H9 (cell line): ENCODE measurements at regions not wholly inside any gene's neighbourhood (a gene's known extent, or its start where the extent isn't known, plus 50 kb on each side); places are given as distances from the start of the nearest gene placed in this dataset.

ENCODE experiments used
- DNase-seq: peaks from one replicate; pipeline ENCODE4 v3.0.0-alpha.2; 2017
- H2AFZ ChIP-seq: one replicate; pipeline ENCODE4 v1.6.1; 2013; ENCODE audit warnings: mild to moderate bottlenecking, low read length, control low read depth, moderate library complexity
- H2AK5ac ChIP-seq: 2 replicates; pipeline ENCODE4 v1.6.1; 2013; ENCODE audit warnings: low read length, control low read depth, mixed read lengths; ENCODE audit not compliant: insufficient read length
- H2BK120ac ChIP-seq: one replicate; pipeline ENCODE4 v1.6.1; 2013; ENCODE audit warnings: low read depth, mild to moderate bottlenecking, low read length, control low read depth, inconsistent platforms; ENCODE audit not compliant: poor library complexity, severe bottlenecking
- H2BK12ac ChIP-seq: 2 replicates; pipeline ENCODE4 v1.6.1; 2013; ENCODE audit warnings: low read length, control low read depth, mixed read lengths, low read depth; ENCODE audit not compliant: insufficient read length
- H2BK15ac ChIP-seq: 2 replicates; pipeline ENCODE4 v1.6.1; 2013; ENCODE audit warnings: low read depth, low read length, control low read depth
- H2BK20ac ChIP-seq: one replicate; pipeline ENCODE4 v1.6.1; 2013; ENCODE audit warnings: low read depth, mild to moderate bottlenecking, low read length, control low read depth, inconsistent platforms; ENCODE audit not compliant: poor library complexity, severe bottlenecking
- H2BK5ac ChIP-seq: 2 replicates; pipeline ENCODE4 v1.6.1; 2013; ENCODE audit warnings: low read length, control low read depth, mixed read lengths; ENCODE audit not compliant: insufficient read length
- H3K14ac ChIP-seq: 2 replicates; pipeline ENCODE4 v1.6.1; 2013; ENCODE audit warnings: low read length, control low read depth; ENCODE audit not compliant: insufficient read depth
- H3K18ac ChIP-seq: 2 replicates; pipeline ENCODE4 v1.6.1; 2013; ENCODE audit warnings: low read depth, mild to moderate bottlenecking, mixed read lengths, low read length, control low read depth; ENCODE audit not compliant: insufficient read length
- H3K23ac ChIP-seq: 2 replicates; pipeline ENCODE4 v1.6.1; 2013; ENCODE audit warnings: low read length, control low read depth, mixed read lengths, low read depth; ENCODE audit not compliant: insufficient read length
- H3K23me2 ChIP-seq: 2 replicates; pipeline ENCODE4 v1.6.1; 2013; ENCODE audit warnings: low read depth, mild to moderate bottlenecking, mixed read lengths, low read length, control low read depth; ENCODE audit not compliant: insufficient read length, poor library complexity, severe bottlenecking
- H3K27ac ChIP-seq: 2 replicates; pipeline ENCODE4 v1.5.1; 2013; ENCODE audit warnings: low read length, control low read depth, mixed read lengths, low read depth; ENCODE audit not compliant: insufficient read length
- H3K27me3 ChIP-seq: 2 replicates; pipeline ENCODE4 v1.6.1; 2013; ENCODE audit warnings: low read length, control low read depth, inconsistent platforms; ENCODE audit not compliant: insufficient read depth
- H3K4ac ChIP-seq: 2 replicates; pipeline ENCODE4 v1.6.1; 2013; ENCODE audit warnings: low read depth, mild to moderate bottlenecking, control low read depth, inconsistent platforms, low read length, moderate library complexity
- H3K4me1 ChIP-seq: 2 replicates; pipeline ENCODE4 v1.6.1; 2013; ENCODE audit warnings: low read length, control low read depth, inconsistent platforms; ENCODE audit not compliant: insufficient read depth
- H3K4me2 ChIP-seq: 2 replicates; pipeline ENCODE4 v1.6.1; 2013; ENCODE audit warnings: low read length, control low read depth, mixed read lengths; ENCODE audit not compliant: insufficient read length, insufficient read depth
- H3K56ac ChIP-seq: 2 replicates; pipeline ENCODE4 v1.6.1; 2013; ENCODE audit warnings: low read depth, mild to moderate bottlenecking, mixed read lengths, low read length, control low read depth; ENCODE audit not compliant: insufficient read length
- H3K79me1 ChIP-seq: 2 replicates; pipeline ENCODE4 v1.6.1; 2013; ENCODE audit warnings: low read depth, mild to moderate bottlenecking, moderate library complexity, low read length, control low read depth, inconsistent platforms; ENCODE audit not compliant: insufficient read depth, poor library complexity, severe bottlenecking
- H3K79me2 ChIP-seq: 2 replicates; pipeline ENCODE4 v1.6.1; 2013; ENCODE audit warnings: low read length, control low read depth, inconsistent platforms; ENCODE audit not compliant: insufficient read depth
- H3K9ac ChIP-seq: 2 replicates; pipeline ENCODE4 v1.6.1; 2013; ENCODE audit warnings: low read length, control low read depth, mixed read lengths; ENCODE audit not compliant: insufficient read length; ENCODE audit errors: extremely low read depth
- H3K9me3 ChIP-seq: one replicate; pipeline ENCODE4 v1.6.1; 2013; ENCODE audit warnings: low read depth, low read length, inconsistent platforms; ENCODE audit not compliant: control insufficient read depth
- H3T11ph ChIP-seq: one replicate; pipeline ENCODE4 v1.6.1; 2013; ENCODE audit warnings: mild to moderate bottlenecking, low read length, control low read depth, inconsistent platforms
- H4K20me1 ChIP-seq: one replicate; pipeline ENCODE4 v1.6.1; 2013; ENCODE audit not compliant: control insufficient read depth, insufficient read length, insufficient read depth
- H4K5ac ChIP-seq: 2 replicates; pipeline ENCODE4 v1.6.1; 2013; ENCODE audit warnings: low read depth, mild to moderate bottlenecking, mixed read lengths, low read length, control low read depth; ENCODE audit not compliant: insufficient read length
- H4K8ac ChIP-seq: replicated peaks from 2 replicates; pipeline ENCODE4 v1.6.1; 2013; ENCODE audit warnings: low read length, control low read depth, mixed read lengths, low read depth; ENCODE audit not compliant: insufficient read length
- H4K91ac ChIP-seq: 2 replicates; pipeline ENCODE4 v1.6.1; 2013; ENCODE audit warnings: low read depth, mild to moderate bottlenecking, moderate library complexity, mixed read lengths, low read length, control low read depth; ENCODE audit not compliant: insufficient read length
- H3K27ac Mint-ChIP-seq, 3 experiments: 2 replicates in 2 of 3; 3 replicates in 1 of 3; pipeline ENCODE4 v1.8.0; 2020 to 2021; ENCODE audit warnings: mixed read lengths in 3 of 3, mild to moderate bottlenecking in 1 of 3, moderate library complexity in 1 of 3
- H3K27me3 Mint-ChIP-seq: 2 replicates; pipeline ENCODE4 v1.8.0; 2021; ENCODE audit warnings: low read depth, mild to moderate bottlenecking, moderate library complexity, mixed read lengths
- H3K36me3 Mint-ChIP-seq, 3 experiments: 2 replicates in 2 of 3; 3 replicates in 1 of 3; pipeline ENCODE4 v1.8.0; 2020 to 2021; ENCODE audit warnings: low read depth in 3 of 3, mixed read lengths in 3 of 3; ENCODE audit not compliant: insufficient read depth in 1 of 3
- H3K4me1 Mint-ChIP-seq, 2 experiments: 2 replicates each; pipeline ENCODE4 v1.8.0; 2020; ENCODE audit warnings: mixed read lengths in 2 of 2
- H3K4me3 Mint-ChIP-seq, 2 experiments: 2 replicates in 1 of 2; 3 replicates in 1 of 2; pipeline ENCODE4 v1.8.0; 2020 to 2021; ENCODE audit warnings: mild to moderate bottlenecking in 2 of 2, mixed read lengths in 2 of 2, moderate library complexity in 1 of 2
- H3K9me3 Mint-ChIP-seq, 2 experiments: 2 replicates in 1 of 2; 3 replicates in 1 of 2; pipeline ENCODE4 v1.8.0; 2020; ENCODE audit warnings: mild to moderate bottlenecking in 2 of 2, mixed read lengths in 2 of 2, moderate library complexity in 1 of 2
- WGBS: extraction: QIAGEN DNeasy Blood & Tissue Kit; methylation state at CpG from one replicate; pipeline ENCODE4 v1.1.7; 2013; ENCODE audit warnings: missing lambda C conversion rate, low lambda C conversion rate, mixed read lengths; ENCODE audit not compliant: insufficient read length; ENCODE audit errors: extremely low coverage; 5-methylcytosine and 5-hydroxymethylcytosine counted together
- TF ChIP-seq, protein P1 (sequence below): fragments of 200-600 bp; sonication (generic); conservative IDR thresholded peaks from 3 replicates; pipeline ENCODE4 v1.8.0; 2021; ENCODE audit warnings: antibody characterized with exemption, mild to moderate bottlenecking

DNA sequence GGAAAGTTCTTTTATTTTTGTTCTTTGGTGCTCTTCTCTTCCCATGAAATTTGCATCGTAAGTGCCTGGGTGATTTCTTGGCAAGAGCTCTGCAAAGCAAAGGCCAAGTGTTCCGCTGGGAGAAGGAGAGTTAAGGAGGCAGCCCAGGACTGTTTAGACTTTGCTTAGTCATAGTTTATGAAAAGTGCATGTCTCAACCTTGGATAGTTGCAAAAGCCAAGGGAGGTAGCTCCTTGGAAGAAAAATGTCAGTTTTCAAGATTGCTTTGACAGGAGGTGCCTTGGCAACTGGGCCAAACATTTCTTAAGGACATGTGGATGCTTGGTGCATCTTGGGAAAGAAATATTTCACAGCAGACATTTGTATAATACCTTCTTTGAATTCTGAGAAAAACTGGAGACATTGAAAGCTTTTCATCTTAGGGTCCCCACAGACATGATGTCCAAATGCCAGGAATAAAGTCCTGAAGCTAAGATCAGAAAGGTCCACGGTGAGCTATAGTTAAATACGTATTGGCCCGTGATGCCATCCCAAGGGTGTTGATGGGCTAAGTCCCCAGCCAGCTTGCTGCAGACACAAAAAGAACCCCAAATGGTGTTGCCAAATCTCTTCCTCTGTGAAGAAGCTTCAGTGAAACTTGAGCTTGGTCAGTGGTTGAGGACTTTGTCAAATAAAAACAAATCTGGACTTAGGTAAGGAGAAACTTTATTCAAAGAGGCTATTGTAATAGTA is 96.3 kb upstream of the THUMPD2 start:
- no peak overlapping the region for H3K4ac ChIP-seq
- Mint-ChIP-seq H3K27ac (no peak overlapping the region), H3K36me3 (peaks cover 0 to 2% (median 0%) of the 10 kb centered on the region in 3 experiments; a peak in 1 of 7 replicates), H3K27me3 (no peaks in the 10 kb centered on the region), H3K4me3 (no peak overlapping the region), H3K9me3 (peaks cover 3% of the 10 kb centered on the region in 2 experiments; a peak in 3 of 5 replicates), H3K4me1 (no peaks in the 10 kb centered on the region)
- H2BK120ac ChIP-seq = no peak overlapping the region
- no peak overlapping the region for H3K14ac ChIP-seq
- no peak overlapping the region for H2AFZ ChIP-seq
- no peaks in the 10 kb centered on the region for H4K20me1 ChIP-seq
- H3K4me2 ChIP-seq = no peak overlapping the region
- H2BK12ac ChIP-seq = no peak overlapping the region
- H3K79me2 ChIP-seq = no peaks in the 10 kb centered on the region
- H3K56ac ChIP-seq = no peak overlapping the region
- H3K18ac ChIP-seq = no peak overlapping the region
- H3K9me3 ChIP-seq = no peaks in the 10 kb centered on the region
- H3T11ph ChIP-seq = no peak overlapping the region
- H3K27me3 ChIP-seq = no peaks in the 10 kb centered on the region
- DNase-seq = no peak
- H4K91ac ChIP-seq = no peak overlapping the region
- H2BK15ac ChIP-seq = no peak overlapping the region
- H3K4me1 ChIP-seq = no peaks in the 10 kb centered on the region
- H4K8ac ChIP-seq = no peak overlapping the region
- TF ChIP-seq, protein P1, sequence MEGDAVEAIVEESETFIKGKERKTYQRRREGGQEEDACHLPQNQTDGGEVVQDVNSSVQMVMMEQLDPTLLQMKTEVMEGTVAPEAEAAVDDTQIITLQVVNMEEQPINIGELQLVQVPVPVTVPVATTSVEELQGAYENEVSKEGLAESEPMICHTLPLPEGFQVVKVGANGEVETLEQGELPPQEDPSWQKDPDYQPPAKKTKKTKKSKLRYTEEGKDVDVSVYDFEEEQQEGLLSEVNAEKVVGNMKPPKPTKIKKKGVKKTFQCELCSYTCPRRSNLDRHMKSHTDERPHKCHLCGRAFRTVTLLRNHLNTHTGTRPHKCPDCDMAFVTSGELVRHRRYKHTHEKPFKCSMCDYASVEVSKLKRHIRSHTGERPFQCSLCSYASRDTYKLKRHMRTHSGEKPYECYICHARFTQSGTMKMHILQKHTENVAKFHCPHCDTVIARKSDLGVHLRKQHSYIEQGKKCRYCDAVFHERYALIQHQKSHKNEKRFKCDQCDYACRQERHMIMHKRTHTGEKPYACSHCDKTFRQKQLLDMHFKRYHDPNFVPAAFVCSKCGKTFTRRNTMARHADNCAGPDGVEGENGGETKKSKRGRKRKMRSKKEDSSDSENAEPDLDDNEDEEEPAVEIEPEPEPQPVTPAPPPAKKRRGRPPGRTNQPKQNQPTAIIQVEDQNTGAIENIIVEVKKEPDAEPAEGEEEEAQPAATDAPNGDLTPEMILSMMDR = no peak
- WGBS = no CpG with 5 or more reads among the region's 5 CpGs
- no peak overlapping the region for H4K5ac ChIP-seq
- H3K23ac ChIP-seq = no peak overlapping the region
- no peak overlapping the region for H2BK20ac ChIP-seq
- no peak overlapping the region for H2BK5ac ChIP-seq
- H3K27ac ChIP-seq = no peak overlapping the region
- no peak overlapping the region for H3K9ac ChIP-seq
- no peaks in the 10 kb centered on the region for H3K79me1 ChIP-seq
- H2AK5ac ChIP-seq = no peak overlapping the region
- H3K23me2 ChIP-seq = no peaks in the 10 kb centered on the region
